ENCODE measurements at regions not wholly inside any gene's neighbourhood (a gene's known extent, or its start where the extent isn't known, plus 50 kb on each side); places are given as distances from the start of the nearest gene placed in this dataset.

- TF ChIP-seq, protein P1, sequence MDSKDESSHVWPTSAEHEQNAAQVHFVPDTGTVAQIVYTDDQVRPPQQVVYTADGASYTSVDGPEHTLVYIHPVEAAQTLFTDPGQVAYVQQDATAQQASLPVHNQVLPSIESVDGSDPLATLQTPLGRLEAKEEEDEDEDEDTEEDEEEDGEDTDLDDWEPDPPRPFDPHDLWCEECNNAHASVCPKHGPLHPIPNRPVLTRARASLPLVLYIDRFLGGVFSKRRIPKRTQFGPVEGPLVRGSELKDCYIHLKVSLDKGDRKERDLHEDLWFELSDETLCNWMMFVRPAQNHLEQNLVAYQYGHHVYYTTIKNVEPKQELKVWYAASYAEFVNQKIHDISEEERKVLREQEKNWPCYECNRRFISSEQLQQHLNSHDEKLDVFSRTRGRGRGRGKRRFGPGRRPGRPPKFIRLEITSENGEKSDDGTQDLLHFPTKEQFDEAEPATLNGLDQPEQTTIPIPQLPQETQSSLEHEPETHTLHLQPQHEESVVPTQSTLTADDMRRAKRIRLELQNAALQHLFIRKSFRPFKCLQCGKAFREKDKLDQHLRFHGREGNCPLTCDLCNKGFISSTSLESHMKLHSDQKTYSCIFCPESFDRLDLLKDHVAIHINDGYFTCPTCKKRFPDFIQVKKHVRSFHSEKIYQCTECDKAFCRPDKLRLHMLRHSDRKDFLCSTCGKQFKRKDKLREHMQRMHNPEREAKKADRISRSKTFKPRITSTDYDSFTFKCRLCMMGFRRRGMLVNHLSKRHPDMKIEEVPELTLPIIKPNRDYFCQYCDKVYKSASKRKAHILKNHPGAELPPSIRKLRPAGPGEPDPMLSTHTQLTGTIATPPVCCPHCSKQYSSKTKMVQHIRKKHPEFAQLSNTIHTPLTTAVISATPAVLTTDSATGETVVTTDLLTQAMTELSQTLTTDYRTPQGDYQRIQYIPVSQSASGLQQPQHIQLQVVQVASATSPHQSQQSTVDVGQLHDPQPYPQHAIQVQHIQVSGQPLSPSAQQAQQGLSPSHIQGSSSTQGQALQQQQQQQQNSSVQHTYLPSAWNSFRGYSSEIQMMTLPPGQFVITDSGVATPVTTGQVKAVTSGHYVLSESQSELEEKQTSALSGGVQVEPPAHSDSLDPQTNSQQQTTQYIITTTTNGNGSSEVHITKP (IDR thresholded peaks at IDR 0.05; ENCODE audit: partially characterized antibody) = no peak
- no peak for TF ChIP-seq ETV5 (CRISPR knock-in tag; IDR thresholded peaks at IDR 0.05; ENCODE audit: low read depth)
Observed at GRCh38 chr14:61939776-61940175, 177.6 kb downstream of the SNAPC1 start (continued).

GRCh38 chr14:61940666-61941420 lies 178.6 kb downstream of the SNAPC1 start:
- intact Hi-C loops (cut with micrococcal nuclease) = no loop called here
- no peaks in the 10 kb centered on the region for H3K27me3 ChIP-seq (ENCODE audit: control insufficient read depth in 2 of 2, insufficient read depth in 2 of 2, low read length in 2 of 2)
- H3K9ac ChIP-seq (ENCODE audit: insufficient read depth in 1 of 2, low read depth in 2 of 2, low read length in 2 of 2) = no peak overlapping the region
- no peaks in the 10 kb centered on the region for H3K36me3 ChIP-seq (ENCODE audit: control insufficient read depth, insufficient read depth, low read length)
- no peak overlapping the region for H3K4me2 ChIP-seq (ENCODE audit: insufficient read depth, low read length)
- no peaks in the 10 kb centered on the region for H3K9me1 ChIP-seq (ENCODE audit: control insufficient read depth, insufficient read depth, low read length)
- no peak overlapping the region for H3K27ac ChIP-seq (ENCODE audit: extremely low read depth, low read depth, low read length)
- H3K4me3 ChIP-seq = no peak overlapping the region
- CTCF ChIA-PET (ENCODE audit: low intra/inter-chr PET ratio) = no interaction called here
- DNase-seq (ENCODE audit: extremely low read depth in 1 of 4, low spot score in 3 of 4) (no peak), ATAC-seq (no peak), FAIRE-seq (no peak)
- H4K20me1 ChIP-seq (replicated peaks; ENCODE audit: control insufficient read depth, insufficient read depth, low read length) = no peaks in the 10 kb centered on the region
- no peaks in the 10 kb centered on the region for H3K79me2 ChIP-seq (ENCODE audit: control insufficient read depth, insufficient read depth, low read length)
- no peaks in the 10 kb centered on the region for H3K9me3 ChIP-seq (replicated peaks; ENCODE audit: control insufficient read depth, insufficient read depth, low read depth, low read length)
- 0% methylated on average over 7 of the region's 7 CpGs for WGBS (ENCODE audit: insufficient coverage, low coverage, missing lambda C conversion rate)
- BruUV-seq (replicated peaks) = no TSS peak
- TF ChIP-seq ETV1 (tag; conservative IDR thresholded peaks at IDR 0.05; ENCODE audit: low read depth) (no peak), ETV6 (IDR thresholded peaks at IDR 0.05; ENCODE audit: borderline replicate concordance in 1 of 2, low read depth in 2 of 2, low read length in 1 of 2) (no peak), ETV6 (CRISPR knock-in tag; IDR thresholded peaks at IDR 0.05; ENCODE audit: borderline replicate concordance) (no peak), CBFB (CRISPR knock-in tag; IDR thresholded peaks at IDR 0.05) (no peak), SMAD1 (IDR thresholded peaks at IDR 0.05; ENCODE audit: low read depth, low read length, partially characterized antibody) (no peak), ZNF696 (CRISPR knock-in tag; conservative IDR thresholded peaks at IDR 0.05) (no peak), ELF2 (CRISPR knock-in tag; IDR thresholded peaks at IDR 0.05) (no peak), BRCA1 (IDR thresholded peaks at IDR 0.05) (no peak), BRCA1 (CRISPR knock-in tag; IDR thresholded peaks at IDR 0.05) (no peak), ZNF57 (CRISPR knock-in tag; IDR thresholded peaks at IDR 0.05) (no peak), ZNF766 (CRISPR knock-in tag; conservative IDR thresholded peaks at IDR 0.05) (no peak), HDAC6 (IDR thresholded peaks at IDR 0.05; ENCODE audit: low read depth, low read length) (no peak), RAD21 (CRISPR knock-in tag; conservative IDR thresholded peaks at IDR 0.05 in 1 of 2, IDR thresholded peaks at IDR 0.05 in 1 of 2) (no peak), NR1H2 (CRISPR knock-in tag; IDR thresholded peaks at IDR 0.05) (no peak), COPS2 (conservative IDR thresholded peaks at IDR 0.05) (no peak), SRSF1 (IDR thresholded peaks at IDR 0.05; ENCODE audit: low read depth, low read length) (no peak)
- in situ Hi-C loops (cut with MboI) = no loop called here
- no peak overlapping the region for H2AFZ ChIP-seq (ENCODE audit: low read depth, low read length)
- POLR2A ChIA-PET = no interaction called here
- no peaks in the 10 kb centered on the region for H3K4me1 ChIP-seq (replicated peaks in 1 of 2; ENCODE audit: control insufficient read depth in 2 of 2, insufficient read depth in 2 of 2, low read length in 2 of 2)
